IPS-NIHi11 (cell line): ENCODE measurements at regions not wholly inside any gene's neighbourhood (a gene's known extent, or its start where the extent isn't known, plus 50 kb on each side); places are given as distances from the start of the nearest gene placed in this dataset.
"Not testable (repeated sequence)": the region's sequence is repeated elsewhere in the genome, so short reads cannot be mapped to it uniquely, and the experiment has no call there.

Experiments
- DNase-seq: peaks from one replicate; pipeline ENCODE4 v3.0.0; 2012; ENCODE audit warnings: mixed read lengths, low spot score

GRCh38 chr10:124180947-124181549, 87.7 kb upstream of the CHST15 start:
- no peak for DNase-seq

- DNase-seq, result no peak
These were observed 86.8 kb upstream of the CHST15 start for GRCh38 chr10:124180044-124180745.

GRCh38 chr10:124179308-124180043, 86.1 kb upstream of the CHST15 start:
- DNase-seq, result no peak

GRCh38 chr10:124177180-124177518, 83.8 kb upstream of the CHST15 start:
- DNase-seq, result no peak

DNA sequence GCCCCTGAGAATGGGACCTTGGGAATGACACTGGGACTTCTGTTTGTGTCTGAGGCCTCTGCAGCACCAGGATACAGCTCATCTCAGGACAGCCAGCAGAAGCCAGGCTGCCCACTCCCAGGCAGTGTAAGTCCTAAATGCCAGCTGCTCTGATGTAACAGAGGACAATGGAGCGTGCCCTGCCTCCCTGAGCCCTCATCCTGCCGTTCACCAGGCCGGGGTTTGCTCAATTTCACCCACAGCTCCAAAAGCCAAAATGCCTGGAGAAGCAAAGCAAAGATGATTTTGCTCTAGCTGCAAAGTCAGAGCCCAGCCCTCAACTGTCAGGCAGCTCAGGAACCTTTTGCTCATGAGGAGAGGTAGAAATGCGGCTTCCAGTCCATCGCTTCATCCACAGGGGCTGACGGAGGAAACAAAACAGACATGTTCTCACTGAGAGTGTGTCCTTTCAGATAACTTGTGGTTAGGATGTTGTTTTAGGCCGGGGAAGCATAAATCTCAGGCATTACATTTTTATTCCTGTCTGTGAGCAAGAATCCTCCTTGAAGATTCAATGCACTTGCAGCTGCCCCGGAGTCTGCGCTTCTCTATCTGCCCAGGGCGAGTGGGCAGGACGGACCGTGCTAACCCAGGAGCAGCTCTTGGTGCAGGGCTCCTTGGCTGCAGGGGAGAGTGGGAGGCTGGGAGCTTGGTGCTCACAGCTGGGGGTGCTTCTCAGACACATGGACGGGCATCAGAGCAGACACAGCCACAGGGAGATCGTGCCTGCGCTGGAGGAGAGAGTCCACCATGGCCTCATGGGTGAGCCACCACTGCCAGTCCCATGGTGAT, 83.2 kb upstream of the CHST15 start:
- no peak for DNase-seq

DNA sequence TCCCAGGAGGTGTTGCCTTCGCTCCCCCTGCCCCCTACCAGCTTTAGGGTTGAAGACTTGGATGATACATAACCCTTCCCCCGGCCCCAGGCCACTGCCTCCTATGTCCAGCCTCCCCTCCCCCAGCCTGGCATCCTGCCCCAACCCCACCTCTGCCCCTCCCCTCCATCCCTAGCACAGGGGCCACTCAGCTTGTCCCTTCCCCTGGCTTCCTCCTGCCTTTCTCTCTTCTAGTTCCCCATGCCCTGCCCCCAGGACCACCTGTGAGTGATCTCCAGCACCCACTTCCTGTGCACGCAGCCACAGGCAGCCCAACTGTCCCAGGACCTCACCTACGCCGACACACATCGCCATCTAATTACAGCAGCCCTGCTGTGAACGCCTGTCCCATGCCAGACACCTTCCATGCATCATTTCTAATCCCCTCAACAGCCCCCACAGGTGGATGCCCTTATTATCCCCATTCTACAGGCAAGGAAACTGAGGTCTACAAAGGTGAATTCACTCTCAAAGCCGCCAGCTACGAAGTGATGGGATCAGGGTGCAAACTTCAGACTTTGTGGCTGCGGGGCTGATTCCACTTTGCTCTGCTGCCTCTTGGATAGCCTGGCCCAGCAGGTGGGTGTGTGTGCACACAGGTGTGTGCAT, 82.4 kb upstream of the CHST15 start:
- no peak for DNase-seq

GRCh38 chr10:124174673-124175645, 81.6 kb upstream of the CHST15 start:
- no peak for DNase-seq

- no peak for DNase-seq
These were observed 80.7 kb upstream of the CHST15 start for GRCh38 chr10:124174071-124174566.

- no peak for DNase-seq
These were observed 80.0 kb upstream of the CHST15 start for GRCh38 chr10:124173298-124173900.

DNA sequence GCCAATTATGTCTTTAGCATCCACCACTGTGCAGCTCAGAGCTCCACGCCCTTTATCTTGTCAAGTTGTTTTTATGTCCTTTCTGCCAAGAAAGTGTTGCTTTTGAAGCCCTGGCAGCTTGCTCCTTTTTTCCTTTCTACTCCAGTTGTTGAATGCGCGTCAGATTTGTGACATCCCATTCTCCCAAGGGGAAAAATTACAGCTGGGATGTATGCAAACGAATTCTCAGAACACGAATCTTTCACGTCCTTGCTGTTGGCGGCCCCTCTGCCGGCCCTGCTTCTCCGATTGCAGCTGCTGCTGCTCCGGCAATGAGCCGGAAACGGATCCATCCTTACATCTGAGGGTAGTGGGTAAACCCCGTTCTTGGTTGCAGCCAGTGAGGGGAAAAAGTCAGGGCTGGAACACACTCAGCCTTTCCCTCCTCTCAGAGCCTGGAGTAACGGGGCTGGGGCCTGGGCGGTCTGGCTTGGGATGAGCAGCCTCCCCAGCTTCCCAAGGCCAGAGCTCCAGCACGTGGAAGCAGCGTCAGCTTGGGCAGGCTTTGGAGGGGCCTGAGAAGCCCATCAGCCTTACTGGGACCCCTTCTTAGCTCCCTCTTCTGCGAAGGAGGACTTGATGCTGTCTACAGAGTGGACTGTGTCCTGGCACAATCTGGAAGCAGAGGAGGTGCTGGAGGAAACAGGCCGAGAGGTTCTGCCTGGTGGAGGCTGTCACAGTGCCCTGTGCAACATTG, 79.0 kb upstream of the CHST15 start:
- DNase-seq, result no peak

GRCh38 chr10:124171561-124171960, 78.2 kb upstream of the CHST15 start:
- DNase-seq, result no peak

- no peak for DNase-seq
These were observed 77.2 kb upstream of the CHST15 start for GRCh38 chr10:124170631-124171030.

GRCh38 chr10:124168991-124169802, 75.8 kb upstream of the CHST15 start:
- no peak for DNase-seq

DNA sequence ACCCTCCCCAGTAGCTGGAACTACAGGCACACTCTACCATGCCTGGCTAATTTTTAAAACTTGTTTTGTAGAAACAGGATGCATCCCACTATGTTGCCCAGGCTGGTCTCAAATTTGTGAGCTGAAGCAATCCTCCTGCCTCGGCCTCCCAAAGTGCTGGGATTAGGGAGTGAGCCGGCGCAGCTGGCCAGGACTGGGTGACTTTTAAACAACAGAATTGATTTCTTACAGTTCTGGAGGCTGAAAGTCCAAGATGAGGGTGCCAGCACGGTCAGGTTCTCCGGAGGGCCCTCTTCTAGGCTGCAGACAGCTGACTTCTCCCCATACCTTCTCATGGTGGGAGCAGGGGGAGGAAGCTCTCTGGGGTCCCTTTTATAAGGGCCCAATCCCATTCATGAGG, 75.2 kb upstream of the CHST15 start:
- DNase-seq, result no peak

- DNase-seq, result not testable (repeated sequence)
These were observed 74.5 kb upstream of the CHST15 start for GRCh38 chr10:124167925-124168324.

DNA sequence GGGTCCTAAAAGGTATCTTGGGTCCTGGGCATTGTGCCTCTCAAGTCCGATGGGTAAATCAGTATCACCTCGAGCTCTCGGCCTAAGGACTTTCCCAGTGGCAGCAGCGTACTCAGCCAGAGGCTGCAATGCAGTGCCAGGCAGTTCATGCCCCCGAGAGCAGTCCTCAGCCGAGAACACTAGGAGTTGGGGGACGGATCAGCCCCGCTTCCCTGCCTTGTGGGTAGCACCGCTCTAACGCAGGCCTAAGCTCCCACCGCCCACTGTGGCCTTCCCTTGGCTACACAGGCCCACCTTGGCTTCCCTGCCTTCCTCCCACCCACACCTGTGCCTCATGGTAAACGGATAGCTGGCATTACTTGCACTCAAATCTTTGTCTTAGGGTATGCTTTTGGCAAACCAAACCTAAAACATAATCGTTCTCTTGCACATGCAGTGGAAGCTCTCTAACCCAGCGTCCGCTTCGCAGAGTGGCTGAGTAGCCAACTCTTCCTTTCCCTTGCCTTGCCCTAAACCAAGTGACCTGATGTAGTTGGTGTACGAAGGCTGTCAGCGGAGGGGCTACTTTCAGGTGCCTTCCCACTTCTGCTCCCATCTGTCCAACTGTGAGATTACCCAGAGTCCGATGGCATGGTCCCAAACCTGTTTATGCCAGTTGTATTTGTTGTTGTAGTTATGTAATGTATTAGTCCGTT, 73.2 kb upstream of the CHST15 start:
- DNase-seq, result no peak

DNA sequence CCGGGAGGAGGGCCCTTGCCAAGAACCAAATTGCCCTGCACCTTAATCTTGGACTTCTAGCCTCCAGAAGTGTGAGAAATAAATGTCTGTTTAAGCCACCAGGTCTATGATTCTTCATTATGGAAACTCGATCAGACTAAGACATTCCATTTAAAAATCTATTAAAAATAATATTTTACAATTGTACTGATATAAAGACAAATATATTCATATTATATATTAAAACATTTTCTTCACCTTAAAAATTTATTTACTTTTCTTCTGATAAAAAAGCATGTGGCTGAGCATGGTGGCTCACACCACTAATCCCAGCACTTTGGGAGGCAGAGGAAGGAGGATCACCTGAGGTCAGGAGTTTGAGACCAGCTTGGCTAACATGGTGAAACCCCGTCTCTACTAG, 72.4 kb upstream of the CHST15 start:
- no peak for DNase-seq

- DNase-seq, result no peak
These were observed 71.9 kb upstream of the CHST15 start for GRCh38 chr10:124165311-124165710.
